SW480 (cell line): ENCODE measurements at regions not wholly inside any gene's neighbourhood (a gene's known extent, or its start where the extent isn't known, plus 50 kb on each side); places are given as distances from the start of the nearest gene placed in this dataset.
"Not testable (repeated sequence)": the region's sequence is repeated elsewhere in the genome, so short reads cannot be mapped to it uniquely, and the experiment has no call there.

Experiments
- DNase-seq: peaks from one replicate; pipeline ENCODE4 v3.0.0-alpha.2; 2016; ENCODE audit warnings: low spot score

DNA sequence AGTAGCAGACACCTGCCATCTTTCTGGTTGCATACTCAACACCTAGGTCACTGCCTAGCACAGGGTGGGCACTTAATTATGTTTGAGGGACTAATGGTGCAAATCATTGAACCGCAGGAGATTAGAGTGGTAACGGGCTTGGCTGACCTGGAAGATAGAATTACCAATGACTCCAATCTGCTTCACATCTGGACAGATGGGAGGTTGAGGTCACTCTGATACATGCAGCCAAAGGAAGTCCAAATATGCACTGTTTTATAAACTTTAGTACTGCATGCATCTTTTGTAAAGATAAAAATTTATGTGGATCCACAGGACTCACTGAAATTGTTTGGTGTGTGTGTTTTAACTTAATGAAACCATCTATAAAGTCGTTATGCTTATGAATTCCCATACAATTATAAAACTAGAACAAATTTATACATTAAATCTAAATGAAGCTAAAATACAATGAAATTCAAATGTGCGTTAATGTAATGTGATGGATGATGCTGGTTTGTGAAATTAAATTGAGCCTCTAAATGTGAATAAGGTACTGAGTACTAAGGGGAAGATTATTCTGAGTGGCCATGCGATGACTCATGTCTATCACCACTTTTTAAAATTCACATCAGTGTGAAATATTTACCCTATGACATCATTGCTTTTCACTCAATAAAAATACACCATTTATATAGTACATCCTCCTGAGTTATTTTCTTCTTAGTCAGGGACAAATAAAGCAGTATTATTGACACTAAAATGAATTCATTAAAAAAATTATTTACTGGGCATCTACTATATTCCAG lies 224.7 kb upstream of the FAM78B start:
- peak; percentile 14 for DNase-seq

DNA sequence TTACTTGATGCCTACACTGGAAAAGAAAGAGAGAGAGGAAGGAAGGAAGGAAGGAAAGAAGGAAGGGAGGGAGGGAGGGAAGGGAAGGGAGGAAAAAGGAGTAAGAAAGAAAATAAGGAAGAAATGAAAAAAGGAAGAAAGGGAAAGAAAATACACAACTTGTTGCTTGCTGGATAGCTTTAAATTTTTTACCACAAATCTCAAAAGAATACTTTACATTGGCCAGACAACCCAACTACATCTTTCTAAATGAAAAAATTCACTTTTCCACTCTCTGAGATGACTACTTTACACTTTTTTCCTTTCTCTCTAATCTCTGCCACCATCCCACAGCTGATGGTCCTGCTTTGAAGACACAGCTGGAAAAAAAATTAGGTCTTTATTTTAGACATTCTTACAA lies 228.9 kb upstream of the FAM78B start:
- DNase-seq: no peak

DNA sequence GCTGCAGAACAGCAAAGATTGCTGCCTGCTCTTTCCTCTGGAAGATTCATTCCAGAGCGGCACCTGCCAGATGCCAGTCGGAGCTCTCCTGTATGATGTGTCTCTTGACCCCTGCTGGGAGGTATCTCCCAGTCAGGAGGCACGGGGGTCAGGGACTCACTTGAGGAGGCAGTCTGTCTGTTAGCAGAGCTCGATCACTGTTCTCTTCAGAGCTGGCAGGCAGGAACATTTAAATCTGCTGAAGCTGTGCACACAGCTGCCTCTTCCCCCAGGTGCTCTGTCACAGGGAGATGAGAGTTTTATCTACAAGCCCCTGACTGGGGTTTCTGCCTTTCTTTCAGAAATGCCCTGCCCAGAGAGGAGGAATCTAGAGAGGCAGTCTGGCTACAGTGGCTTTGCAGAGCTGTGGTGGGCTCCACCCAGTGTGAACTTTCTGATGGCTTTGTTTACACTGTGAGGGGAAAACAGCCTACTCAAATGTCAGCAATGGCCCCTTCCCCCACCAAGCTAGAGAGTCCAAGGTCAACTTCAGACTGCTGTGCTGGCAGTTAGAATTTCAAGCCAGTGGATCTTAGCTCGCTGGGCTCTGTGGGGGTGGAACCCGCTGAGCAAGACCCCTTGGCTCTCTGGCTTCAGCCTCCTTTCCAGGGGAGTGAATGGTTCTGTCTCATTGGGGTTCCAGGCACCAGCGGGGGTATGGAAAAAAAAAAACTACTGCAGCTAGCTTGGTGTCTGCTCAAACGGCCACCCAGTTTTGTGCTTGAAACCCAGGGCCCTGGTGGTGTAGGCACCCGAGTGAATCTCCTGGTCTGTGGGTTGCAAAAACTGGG lies 242.7 kb upstream of the FAM78B start:
- DNase-seq: not testable (repeated sequence)

DNA sequence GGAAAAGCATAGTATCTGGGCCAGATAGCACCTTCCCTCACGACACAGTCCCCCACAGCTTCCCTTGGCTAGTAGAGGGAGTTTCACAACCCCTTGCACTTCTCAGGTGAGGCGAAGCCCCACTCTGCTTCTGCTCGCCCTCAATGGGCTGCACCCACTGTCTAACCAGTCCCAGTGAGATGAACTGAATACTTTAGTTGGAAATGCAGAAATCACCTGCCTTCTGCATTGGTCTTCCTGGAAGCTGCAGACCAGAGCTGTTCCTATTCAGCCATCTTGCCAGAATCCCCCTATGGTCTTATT lies 243.2 kb upstream of the FAM78B start:
- no peak for DNase-seq

DNA sequence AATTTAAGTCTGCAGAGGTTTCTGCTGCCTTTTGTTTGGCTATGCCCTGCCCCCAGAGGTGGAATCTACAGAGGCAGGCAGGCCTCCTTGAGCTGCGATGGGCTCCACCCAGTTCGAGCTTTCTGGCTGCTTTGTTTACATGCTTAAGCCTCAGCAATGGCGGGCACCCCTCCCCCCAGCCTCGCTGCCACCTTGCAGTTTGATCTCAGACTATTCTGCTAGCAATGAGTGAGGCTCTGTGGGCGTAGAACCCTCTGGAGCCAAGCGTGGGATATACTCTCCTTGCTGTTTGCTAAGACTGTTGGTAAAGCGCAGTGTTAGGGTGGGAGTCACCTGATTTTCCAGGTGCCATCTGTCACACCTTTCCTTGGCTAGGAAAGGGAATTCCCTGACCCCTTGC lies 250.0 kb upstream of the FAM78B start:
- not testable (repeated sequence) for DNase-seq

DNA sequence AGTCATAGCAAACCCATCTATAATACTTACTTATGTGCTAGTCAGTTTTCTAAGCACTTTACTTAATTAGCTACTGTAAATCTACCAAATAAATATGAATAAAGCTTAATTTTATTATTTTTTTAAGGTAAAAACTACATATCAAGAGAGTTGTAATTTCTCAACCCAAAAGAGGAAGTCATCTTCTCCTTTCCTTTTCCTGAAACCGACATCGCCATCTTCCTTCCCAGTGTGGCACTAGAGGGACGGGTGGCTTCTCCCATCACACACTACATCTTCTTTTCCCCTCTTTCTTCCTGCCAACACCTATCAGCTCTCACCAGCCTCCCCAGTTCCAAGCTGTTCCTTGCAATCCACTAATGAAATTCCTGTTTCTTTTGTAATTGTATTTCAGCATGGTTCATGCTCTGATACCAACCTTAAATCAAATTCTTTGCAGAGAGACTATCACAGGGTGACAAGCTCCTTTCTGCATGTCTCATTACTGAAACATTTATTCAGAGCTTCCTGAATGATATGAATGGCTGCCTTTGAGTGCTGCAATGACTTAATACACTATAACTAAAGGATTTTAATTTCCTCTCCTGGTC lies 251.6 kb upstream of the FAM78B start:
- DNase-seq: no peak

DNA sequence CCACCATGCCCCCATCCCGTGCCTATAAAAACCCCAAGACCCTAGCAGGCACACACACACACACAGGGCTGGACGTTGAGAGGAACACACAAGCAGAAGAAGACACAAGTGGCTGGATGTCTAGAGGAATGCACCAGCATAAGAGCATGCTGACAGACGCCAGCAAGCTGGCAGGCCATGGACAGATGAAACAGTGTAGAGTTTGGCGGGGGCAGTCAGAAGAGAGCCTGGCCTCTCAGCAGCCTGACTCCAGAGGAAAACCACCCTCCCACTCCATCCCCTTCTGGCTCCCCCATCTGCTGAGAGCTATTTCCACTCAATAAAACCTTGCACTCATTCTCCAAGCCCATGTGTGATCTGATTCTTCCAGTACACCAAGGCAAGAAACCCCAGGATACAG lies 255.8 kb upstream of the FAM78B start:
- DNase-seq: not testable (repeated sequence)

DNA sequence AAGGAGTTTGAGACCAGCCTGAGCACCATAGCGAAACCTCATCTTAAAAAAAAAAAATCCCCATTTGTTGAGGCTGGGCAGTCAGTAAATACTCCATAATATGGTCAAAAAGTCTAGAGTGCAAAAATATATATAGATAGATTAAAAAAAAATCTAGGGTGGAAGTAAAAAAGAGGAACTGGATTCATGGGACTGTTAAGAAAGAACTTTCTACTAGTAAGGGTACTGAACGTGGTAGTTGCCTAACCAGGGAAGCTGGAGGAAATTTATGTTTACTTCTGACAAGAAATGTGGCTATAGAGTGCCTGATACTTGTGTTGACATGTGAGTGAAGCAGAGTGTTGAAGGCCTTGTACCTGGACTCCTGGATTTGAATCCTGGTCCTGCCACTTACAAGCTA lies 265.9 kb upstream of the FAM78B start:
- no peak for DNase-seq

DNA sequence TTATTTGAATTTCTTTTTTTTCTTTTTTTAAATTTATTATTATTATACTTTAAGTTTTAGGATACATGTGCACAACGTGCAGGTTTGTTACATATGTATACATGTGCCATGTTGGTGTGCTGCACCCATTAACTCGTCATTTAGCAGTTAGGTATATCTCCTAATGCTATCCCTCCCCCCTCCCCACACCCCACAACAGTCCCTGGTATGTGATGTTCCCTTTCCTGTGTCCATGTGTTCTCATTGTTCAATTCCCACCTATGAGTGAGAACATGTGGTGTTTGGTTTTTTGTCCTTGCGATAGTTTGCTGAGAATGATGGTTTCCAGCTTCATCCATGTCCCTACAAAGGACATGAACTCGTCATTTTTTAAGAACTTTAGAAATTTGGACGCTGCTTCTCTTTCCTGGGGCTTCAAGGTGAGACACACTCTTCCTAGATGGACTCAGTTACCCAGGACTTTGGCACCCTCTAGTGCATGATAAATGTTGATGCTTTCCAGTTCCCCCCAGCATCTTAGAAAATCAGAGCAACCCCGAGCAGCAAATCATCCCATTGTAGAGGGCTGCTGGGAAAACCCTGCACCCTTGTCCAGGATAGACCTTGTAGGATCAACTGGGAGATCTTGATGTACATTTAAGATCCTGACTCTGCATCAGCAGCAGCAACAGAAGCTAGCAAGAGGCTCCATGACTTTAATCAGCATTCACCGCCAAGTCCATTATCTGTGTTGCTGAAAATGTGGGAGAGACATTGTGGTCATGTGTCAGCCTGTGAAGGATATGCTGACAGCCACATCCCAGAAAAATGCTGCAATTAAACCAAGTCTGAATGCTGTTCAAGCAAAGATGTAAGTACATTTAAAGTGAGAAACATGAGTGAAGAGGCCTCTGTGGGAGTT lies 266.9 kb upstream of the FAM78B start:
- DNase-seq: peak; percentile 57

DNA sequence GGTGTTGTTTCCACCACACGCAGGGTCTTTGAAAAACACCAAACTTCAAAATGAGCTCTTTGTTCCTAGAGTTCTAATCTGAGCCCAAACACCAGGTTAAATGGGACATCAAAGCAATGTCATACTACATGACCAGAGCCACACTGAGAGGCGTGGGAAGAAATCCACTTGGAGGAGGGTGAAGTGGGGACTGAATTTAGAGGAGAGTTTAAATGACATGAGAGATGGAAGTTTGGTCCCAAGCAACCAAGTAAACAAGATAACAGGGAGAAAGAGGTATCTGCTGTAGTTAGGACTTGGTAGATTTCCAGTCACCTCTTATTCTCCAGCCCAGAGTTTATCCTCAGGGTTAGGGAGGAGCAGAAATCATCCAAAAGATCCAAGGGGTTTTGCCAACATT lies 290.9 kb upstream of the FAM78B start:
- DNase-seq: no peak

DNA sequence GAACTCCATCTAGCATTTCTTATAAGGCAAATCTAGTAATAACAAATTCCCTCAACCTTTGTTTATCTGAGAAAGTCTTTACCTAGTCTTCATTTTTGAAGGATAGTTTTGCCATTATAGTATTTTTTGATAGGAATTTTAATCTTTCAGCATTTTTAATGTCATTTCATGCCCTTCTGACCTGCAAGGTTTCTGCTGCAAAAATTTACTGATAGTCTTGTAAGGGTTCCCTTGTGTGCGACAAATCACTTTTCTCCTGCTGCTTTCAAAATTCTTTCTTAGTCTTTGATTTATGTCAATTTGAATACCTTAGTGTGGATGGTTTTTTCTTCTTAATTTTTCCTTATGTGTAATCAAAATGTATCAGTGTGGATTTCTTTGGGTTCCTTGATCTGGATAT lies 297.5 kb upstream of the FAM78B start:
- no peak for DNase-seq

DNA sequence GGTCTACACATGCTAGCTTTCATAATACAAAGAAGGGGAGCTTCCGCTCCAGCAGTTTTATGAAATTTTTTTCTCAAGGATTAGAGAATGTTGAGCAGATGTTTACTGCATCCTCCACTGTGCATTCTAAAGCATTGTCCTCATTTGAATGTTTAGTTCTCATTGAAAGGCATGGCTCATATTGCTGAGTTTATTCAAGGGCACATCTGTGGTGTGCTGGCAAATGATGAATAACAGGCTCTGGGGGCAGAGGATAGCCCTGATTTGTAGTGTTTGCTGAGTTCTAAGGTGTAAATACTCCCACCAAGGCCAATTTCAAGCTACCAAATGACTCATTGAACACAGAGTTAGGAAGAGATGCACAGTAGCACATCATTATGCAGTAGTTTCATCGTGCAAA lies 303.2 kb upstream of the FAM78B start:
- DNase-seq: no peak

DNA sequence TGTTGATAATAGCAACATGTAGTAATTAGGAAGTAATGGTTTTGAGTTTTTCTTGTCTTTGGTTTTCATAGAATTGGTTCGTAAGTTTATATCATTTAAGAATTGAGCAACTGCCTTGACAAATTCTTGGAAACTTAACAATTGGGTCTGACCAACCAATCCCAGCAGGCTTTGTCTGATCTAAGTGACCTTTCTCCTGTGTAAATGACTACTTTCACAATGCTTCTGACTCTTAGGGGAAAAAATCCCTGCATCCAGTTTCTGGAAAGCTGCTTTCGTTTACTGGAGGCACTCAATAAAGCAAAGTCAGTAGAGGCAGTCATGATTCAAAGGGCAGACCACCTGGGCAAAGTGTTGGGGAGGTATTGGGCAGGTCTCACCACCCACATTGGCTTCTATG lies 303.6 kb upstream of the FAM78B start:
- no peak for DNase-seq

DNA sequence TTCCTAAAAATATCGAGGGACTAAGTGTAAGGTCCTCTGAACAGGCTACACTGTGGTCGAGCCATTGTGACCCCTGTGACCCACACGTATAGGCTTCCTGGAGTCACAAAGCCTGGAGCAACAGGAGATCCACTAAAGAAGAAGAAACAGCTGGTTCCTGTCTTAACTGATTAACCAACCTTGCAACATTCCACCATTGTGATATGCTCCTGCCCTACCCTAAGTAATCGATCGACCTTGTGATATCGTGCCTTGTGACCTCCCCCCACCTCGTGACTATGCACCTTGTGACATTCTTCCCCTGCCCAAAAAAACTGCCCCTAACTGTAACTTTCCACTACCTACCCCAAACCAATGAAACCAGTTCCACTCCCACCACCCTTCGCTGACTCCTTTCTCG lies 304.6 kb upstream of the FAM78B start:
- DNase-seq: no peak

DNA sequence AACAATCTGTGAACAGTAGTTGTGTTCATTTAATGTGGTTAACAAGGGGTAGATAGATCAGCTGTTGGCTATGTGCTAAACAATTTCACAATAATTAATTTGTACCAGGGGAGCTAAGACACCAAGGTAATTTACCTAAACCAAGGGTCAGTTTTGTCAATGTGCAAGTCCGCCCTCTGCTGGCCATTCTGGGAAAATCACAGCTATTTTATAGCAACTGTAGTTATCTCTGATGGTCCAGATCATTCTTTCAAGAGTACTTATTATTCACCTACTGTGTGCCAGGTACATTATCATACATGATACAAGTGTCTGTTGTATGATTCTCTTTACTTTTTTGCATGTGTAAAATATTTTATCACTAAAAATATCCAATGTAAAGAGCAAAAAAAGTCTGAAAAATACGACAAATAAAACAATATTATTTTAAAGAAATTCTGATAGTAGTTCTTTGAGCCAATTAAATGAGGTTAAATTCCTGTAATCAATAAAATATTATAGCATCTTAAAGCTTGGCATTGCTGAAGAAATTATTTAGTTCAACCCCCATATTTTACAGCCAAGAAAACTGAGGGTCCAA lies 312.3 kb upstream of the FAM78B start:
- peak; percentile 9 for DNase-seq

DNA sequence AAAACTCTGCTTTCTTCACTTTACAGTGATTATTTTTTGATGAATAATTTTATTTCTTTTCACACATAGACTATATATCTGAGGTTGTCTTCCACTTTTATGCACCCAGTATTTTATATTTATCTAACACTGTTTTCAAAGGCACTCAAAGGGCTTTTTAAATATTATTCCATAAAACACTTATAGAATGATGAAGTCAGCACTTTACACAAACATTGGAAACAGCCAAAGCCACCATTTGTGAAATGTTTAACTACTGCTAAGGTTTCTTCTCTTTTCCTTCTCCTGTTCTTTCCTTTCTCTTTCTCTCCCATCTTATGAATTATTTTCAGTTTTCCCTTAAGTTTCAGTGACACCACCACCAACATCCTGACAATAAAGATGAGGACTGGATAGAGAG lies 317.7 kb upstream of the FAM78B start:
- no peak for DNase-seq

DNA sequence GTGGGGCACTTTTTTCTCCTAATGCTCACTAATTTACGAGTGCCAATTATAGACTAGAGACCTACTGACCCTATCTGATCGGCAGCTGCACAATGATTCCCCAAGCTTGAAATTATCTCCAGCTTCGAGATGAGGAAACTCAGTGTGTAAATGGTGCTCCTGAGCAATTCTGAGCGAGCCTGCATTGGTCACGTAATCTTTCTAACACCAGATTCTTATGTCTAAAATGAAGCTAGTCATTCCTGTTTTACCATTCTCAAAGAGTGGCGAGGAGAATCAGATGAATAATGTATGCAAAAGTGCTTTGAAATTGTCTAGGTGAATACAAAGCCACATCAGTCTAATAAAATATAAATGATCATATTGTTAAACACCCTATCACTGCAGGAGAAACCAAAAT lies 318.1 kb upstream of the FAM78B start:
- no peak for DNase-seq

DNA sequence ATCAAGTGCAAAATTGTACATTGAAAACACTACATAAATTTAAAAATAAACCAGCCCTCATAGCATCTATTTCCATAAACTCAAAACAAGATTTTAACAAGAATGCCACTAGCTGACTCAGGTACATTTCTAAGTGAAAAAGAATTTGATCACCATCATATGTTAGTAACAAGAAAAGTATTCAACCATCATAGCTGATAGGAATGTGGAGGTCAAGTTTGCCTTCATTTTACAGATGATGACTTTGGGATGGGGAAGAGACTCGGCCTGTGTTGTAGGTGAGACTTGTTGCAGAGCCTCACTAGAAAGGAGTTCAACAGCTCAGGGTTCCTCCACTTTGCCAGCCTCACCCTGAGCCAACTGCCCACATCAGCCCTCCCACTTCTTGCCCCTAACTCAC lies 318.8 kb upstream of the FAM78B start:
- no peak for DNase-seq

DNA sequence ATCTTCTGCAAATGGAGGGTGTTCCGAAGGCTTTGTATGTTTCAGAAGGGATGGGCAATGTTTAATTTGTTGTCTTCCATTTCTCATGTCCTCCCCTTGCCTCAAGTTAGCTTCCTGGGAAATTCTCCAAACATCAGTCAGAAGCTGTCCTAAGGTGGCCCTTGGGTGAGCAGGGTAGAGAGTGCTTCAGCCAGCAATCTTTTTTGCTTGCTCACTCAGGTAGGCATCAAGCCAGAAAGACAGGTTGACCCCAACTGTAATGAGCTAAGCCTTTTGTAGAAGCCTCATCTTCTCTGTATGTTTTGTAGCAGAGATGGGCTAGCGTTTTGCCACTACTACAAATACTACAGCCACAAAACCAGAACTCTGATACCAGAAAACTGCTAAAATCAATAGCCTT lies 321.5 kb upstream of the FAM78B start:
- DNase-seq: no peak

DNA sequence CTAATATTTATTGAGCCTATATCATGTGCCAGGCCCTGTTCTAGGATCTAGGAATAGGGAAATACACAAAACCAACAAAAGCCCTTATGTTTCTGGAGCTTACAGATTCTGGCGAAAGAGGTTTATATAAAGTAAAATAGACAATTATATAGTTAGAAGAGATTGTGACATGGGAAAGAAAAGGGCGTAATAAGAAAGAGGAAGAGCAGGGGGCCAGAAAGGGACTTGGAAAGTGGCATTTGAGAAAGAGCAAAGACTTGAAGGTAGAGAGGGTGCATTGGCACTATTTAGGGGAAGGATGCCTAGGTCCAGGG lies 322.5 kb upstream of the FAM78B start:
- no peak for DNase-seq

DNA sequence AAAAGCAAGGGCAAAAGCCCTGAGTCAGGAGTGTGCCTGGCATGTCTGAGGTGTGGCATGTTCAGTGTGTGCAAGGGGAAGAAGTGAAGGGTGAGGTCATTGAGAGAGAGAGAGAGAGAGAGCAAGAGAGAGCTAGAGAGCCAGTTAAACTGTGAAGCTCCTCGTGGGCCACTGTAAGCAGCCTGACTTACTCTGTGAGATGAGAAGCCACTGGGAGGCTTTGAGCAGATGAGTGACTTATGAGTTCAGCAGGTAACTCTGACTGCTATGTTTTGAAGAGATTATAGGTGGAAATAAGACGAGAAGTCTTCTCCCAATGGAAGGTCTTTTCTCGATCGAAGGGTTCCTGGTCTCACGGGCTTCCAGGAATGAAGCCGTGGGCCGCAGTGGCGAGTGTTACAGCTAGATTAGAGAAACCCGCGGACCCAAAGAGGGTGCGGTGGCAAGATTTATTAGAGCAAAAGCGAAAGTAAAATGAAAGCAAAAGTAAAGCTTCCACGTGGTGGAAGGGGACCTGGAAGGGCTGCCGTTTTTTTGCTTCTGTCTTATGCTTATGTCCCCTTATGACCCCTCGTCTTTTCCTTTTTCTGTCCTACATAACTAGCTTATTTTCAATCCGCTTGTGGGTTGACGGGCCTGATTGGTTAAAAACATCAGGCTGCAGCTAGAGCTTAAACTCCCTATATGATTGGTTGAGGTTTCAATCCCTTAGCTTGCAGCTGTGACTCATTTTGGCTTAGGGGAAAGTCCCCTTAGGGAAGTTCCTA lies 323.1 kb upstream of the FAM78B start:
- peak; percentile 60 for DNase-seq
